Lung (tissue), 11 donors: ENCODE measurements at regions not wholly inside any gene's neighbourhood (a gene's known extent, or its start where the extent isn't known, plus 50 kb on each side); places are given as distances from the start of the nearest gene placed in this dataset.

Experiments used
- ATAC-seq: fragments of 200-7000 bp; cut with Tn5 transposase; one replicate; pipeline ENCODE4 v1.9.1; 2020; ENCODE audit warnings: moderate number of reproducible peaks; ENCODE audit not compliant: insufficient read depth, low FRiP score
- DNase-seq, 3 donors: peaks; one replicate each; pipeline ENCODE4 v3.0.0-alpha.2; 2013 to 2017
- H3K27ac ChIP-seq, 2 donors: one replicate each; pipeline ENCODE4 v1.5.1; 2013; ENCODE audit warnings: mild to moderate bottlenecking in 2 of 2, moderate library complexity in 2 of 2, control low read depth in 1 of 2, inconsistent platforms in 1 of 2, low read depth in 1 of 2, low read length in 1 of 2
- H3K27me3 ChIP-seq, 3 donors: one replicate each; pipeline ENCODE4 v1.5.1; 2013; ENCODE audit warnings: low read length in 2 of 3; ENCODE audit not compliant: control insufficient read depth in 3 of 3, insufficient read depth in 3 of 3
- H3K36me3 ChIP-seq, 4 donors: one replicate each; pipeline ENCODE4 v1.5.1; 2013; ENCODE audit warnings: low read length in 4 of 4, mild to moderate bottlenecking in 1 of 4, moderate library complexity in 1 of 4; ENCODE audit not compliant: control insufficient read depth in 4 of 4, insufficient read depth in 4 of 4
- H3K4me1 ChIP-seq, 5 donors: one replicate each; pipeline ENCODE4 v1.5.1; 2013; ENCODE audit warnings: low read length in 5 of 5, mild to moderate bottlenecking in 2 of 5, moderate library complexity in 1 of 5; ENCODE audit not compliant: control insufficient read depth in 5 of 5, insufficient read depth in 5 of 5
- H3K4me3 ChIP-seq: one replicate; pipeline ENCODE4 v1.5.1; 2013; ENCODE audit warnings: mild to moderate bottlenecking, control low read depth, moderate library complexity
- H3K9ac ChIP-seq, 2 donors: one replicate each; pipeline ENCODE4 v1.5.1; 2013; ENCODE audit warnings: low read length in 2 of 2, control low read depth in 1 of 2; ENCODE audit not compliant: insufficient read depth in 1 of 2
- H3K9me3 ChIP-seq, 4 donors: one replicate each; pipeline ENCODE4 v1.5.1; 2013; ENCODE audit warnings: low read length in 3 of 4, mild to moderate bottlenecking in 1 of 4, moderate library complexity in 1 of 4; ENCODE audit not compliant: control insufficient read depth in 4 of 4, insufficient read depth in 3 of 4
- WGBS, 2 donors: extraction: QIAGEN DNeasy Blood & Tissue Kit; methylation state at CpG; one replicate each; pipeline ENCODE4 v1.1.7; 2013; 5-methylcytosine and 5-hydroxymethylcytosine counted together
- TF ChIP-seq, protein P1 (sequence below): IDR thresholded peaks from 2 replicates; pipeline ENCODE4 v1.5.1; 2012; ENCODE audit warnings: mild to moderate bottlenecking; ENCODE audit errors: control extremely low read depth, extremely low read depth
- donor health status: control.
- donor health status: control.
- donor health status: Bipolar disorder and iron deficiency.
- donor health status: healthy.
- donor health status: DM: yes; HTN: yes; CAD: no.

- TF ChIP-seq, protein P1, sequence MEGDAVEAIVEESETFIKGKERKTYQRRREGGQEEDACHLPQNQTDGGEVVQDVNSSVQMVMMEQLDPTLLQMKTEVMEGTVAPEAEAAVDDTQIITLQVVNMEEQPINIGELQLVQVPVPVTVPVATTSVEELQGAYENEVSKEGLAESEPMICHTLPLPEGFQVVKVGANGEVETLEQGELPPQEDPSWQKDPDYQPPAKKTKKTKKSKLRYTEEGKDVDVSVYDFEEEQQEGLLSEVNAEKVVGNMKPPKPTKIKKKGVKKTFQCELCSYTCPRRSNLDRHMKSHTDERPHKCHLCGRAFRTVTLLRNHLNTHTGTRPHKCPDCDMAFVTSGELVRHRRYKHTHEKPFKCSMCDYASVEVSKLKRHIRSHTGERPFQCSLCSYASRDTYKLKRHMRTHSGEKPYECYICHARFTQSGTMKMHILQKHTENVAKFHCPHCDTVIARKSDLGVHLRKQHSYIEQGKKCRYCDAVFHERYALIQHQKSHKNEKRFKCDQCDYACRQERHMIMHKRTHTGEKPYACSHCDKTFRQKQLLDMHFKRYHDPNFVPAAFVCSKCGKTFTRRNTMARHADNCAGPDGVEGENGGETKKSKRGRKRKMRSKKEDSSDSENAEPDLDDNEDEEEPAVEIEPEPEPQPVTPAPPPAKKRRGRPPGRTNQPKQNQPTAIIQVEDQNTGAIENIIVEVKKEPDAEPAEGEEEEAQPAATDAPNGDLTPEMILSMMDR, result no peak
- H3K36me3 ChIP-seq, result no peaks in the 10 kb centered on the region
- peaks cover 0 to 32% (median 7%) of the 10 kb centered on the region in 5 donors for H3K4me1 ChIP-seq
- 72 to 80% methylated on average over 3 of the region's 3 CpGs for WGBS, 2 donors
- H3K9ac ChIP-seq, result no peak overlapping the region
- ATAC-seq (no peak), DNase-seq (no peak)
- H3K27me3 ChIP-seq, result no peaks in the 10 kb centered on the region
- peak overlapping the region in 1 of 2 donors; percentile 61 for H3K27ac ChIP-seq
- H3K9me3 ChIP-seq, result no peaks in the 10 kb centered on the region
- no peak overlapping the region for H3K4me3 ChIP-seq
Measured at GRCh38 chr3:115517457-115518050, 105.8 kb upstream of the GAP43 start.

- H3K36me3 ChIP-seq, result no peaks in the 10 kb centered on the region
- TF ChIP-seq, protein P1, result no peak
- no peak overlapping the region for H3K4me3 ChIP-seq
- no peaks in the 10 kb centered on the region for H3K9me3 ChIP-seq
- H3K27ac ChIP-seq, result peak overlapping the region in 1 of 2 donors; percentile 74
- H3K4me1 ChIP-seq, result peaks cover 0 to 28% (median 7%) of the 10 kb centered on the region in 5 donors
- no peak for ATAC-seq
- no peaks in the 10 kb centered on the region for H3K27me3 ChIP-seq
- peak; percentile 84 to 91 (median 86) for DNase-seq
- H3K9ac ChIP-seq, result peak overlapping the region in 1 of 2 donors; percentile 15
- WGBS, 2 donors, result 60 to 72% methylated on average over 4 of the region's 4 CpGs
Measured at GRCh38 chr3:115518100-115518852, 105.0 kb upstream of the GAP43 start.

DNA sequence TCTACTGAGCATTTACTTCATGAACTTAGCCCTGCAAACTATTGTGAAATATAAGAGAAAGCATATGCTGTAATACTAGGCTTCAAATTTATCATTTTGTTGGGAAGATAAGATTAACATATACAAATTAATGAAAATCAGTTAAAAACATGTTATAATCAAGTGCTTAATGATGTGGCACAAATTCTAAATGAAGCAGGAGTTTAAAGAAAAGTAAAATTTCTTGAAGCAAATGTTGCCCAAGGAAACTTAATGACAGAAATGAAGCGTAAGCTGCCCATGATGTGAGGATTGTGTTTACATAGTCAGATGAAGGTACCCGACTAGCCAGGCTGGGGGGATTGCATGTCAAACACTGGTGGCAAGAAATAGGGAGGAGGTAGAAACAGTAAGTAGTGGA is 103.1 kb upstream of the GAP43 start:
- TF ChIP-seq, protein P1, result no peak
- Histone ChIP-seq H3K9me3 (no peaks in the 10 kb centered on the region), H3K4me3 (no peak overlapping the region), H3K27ac (no peak overlapping the region), H3K27me3 (no peaks in the 10 kb centered on the region), H3K36me3 (no peaks in the 10 kb centered on the region), H3K9ac (no peak overlapping the region), H3K4me1 (peaks cover 0 to 28% (median 7%) of the 10 kb centered on the region in 5 donors)
- DNase-seq (peak; percentile 45 to 83 (median 80)), ATAC-seq (no peak)
- 64 to 67% methylated on average over 2 of the region's 2 CpGs for WGBS, 2 donors
